AG04449 (cell line): ENCODE measurements at regions not wholly inside any gene's neighbourhood (a gene's known extent, or its start where the extent isn't known, plus 50 kb on each side); places are given as distances from the start of the nearest gene placed in this dataset.

Experiments used
- CTCF ChIA-PET: fragments of 350-600 bp; formaldehyde crosslinking; extraction: SDS; loops from one replicate; lab custom pipeline; 2021; ENCODE audit warnings: antibody characterized with exemption; lab: Yijun Ruan, JAX
- POLR2A ChIA-PET: fragments of 400-600, 350-600 bp; formaldehyde crosslinking; extraction: SDS; loops from one replicate; lab custom pipeline; 2020; ENCODE audit warnings: antibody characterized with exemption, inconsistent platforms; lab: Yijun Ruan, JAX
- DNase-seq: peaks from one replicate; pipeline ENCODE4 v3.0.0-alpha.2; 2010; ENCODE audit warnings: low read depth, low spot score
- H3K4me3 ChIP-seq: 2 replicates; pipeline ENCODE4 v1.5.1; 2011; ENCODE audit warnings: low read depth, mild to moderate bottlenecking, control low read depth, low read length
- CTCF ChIP-seq: IDR thresholded peaks from one replicate; pipeline ENCODE4 v1.5.1; 2011; ENCODE audit warnings: mild to moderate bottlenecking, moderate library complexity, low read length, control low read depth, inconsistent platforms; ENCODE audit not compliant: insufficient read depth; ENCODE audit errors: missing control alignments

- no peak overlapping the region for H3K4me3 ChIP-seq
- no peak for DNase-seq
- ChIA-PET CTCF (no interaction called here), POLR2A (no interaction called here)
- TF ChIP-seq CTCF = no peak
These were observed 331.6 kb downstream of the PCNX1 start for GRCh38 chr14:71238835-71239234.

GRCh38 chr14:71240171-71240570 lies 332.9 kb downstream of the PCNX1 start:
- POLR2A ChIA-PET = no interaction called here
- no peak for TF ChIP-seq CTCF
- no peak for DNase-seq
- no peak overlapping the region for H3K4me3 ChIP-seq
- CTCF ChIA-PET = interaction anchor here (0.7 kb wide), 1 partner anchor 20 kb away, joined by 3 read pairs; no protein-coding TSS in a partner anchor

GRCh38 chr14:71240866-71241520 lies 333.7 kb downstream of the PCNX1 start:
- H3K4me3 ChIP-seq = no peak overlapping the region
- no peak for TF ChIP-seq CTCF
- no peak for DNase-seq
- CTCF ChIA-PET = interaction anchor here (0.7 to 1.4 kb wide), 4 partner anchors 9 to 510 kb away, joined by 3 read pairs; no protein-coding TSS in a partner anchor
- POLR2A ChIA-PET = interaction anchor here (1.1 to 1.8 kb wide), 2 partner anchors 80 to 99 kb away, joined by 3 to 8 read pairs; partner anchors contain the start of gene SIPA1L1

GRCh38 chr14:71242237-71242748 lies 335.0 kb downstream of the PCNX1 start:
- ChIA-PET POLR2A (interaction anchor here (0.8 to 1.8 kb wide), 3 partner anchors 15 to 100 kb away, joined by 3 to 8 read pairs (median 3); partner anchors contain the start of gene SIPA1L1), CTCF (interaction anchor here (1.2 to 1.4 kb wide), 2 partner anchors 16 to 509 kb away, joined by 3 read pairs; no protein-coding TSS in a partner anchor)
- TF ChIP-seq CTCF = no peak
- H3K4me3 ChIP-seq = no peak overlapping the region
- DNase-seq = peak; percentile 84

GRCh38 chr14:71243697-71244096 lies 336.4 kb downstream of the PCNX1 start:
- TF ChIP-seq CTCF = no peak
- POLR2A ChIA-PET = no interaction called here
- CTCF ChIA-PET = interaction anchor here (0.6 to 0.9 kb wide), 2 partner anchors 19 to 255 kb away, joined by 3 read pairs; no protein-coding TSS in a partner anchor
- peak; percentile 95 for DNase-seq
- H3K4me3 ChIP-seq = no peak overlapping the region

GRCh38 chr14:71244341-71244740 lies 337.1 kb downstream of the PCNX1 start:
- POLR2A ChIA-PET = no interaction called here
- no peak overlapping the region for H3K4me3 ChIP-seq
- DNase-seq = peak; percentile 65
- TF ChIP-seq CTCF = no peak
- CTCF ChIA-PET = interaction anchor here (0.6 to 0.9 kb wide), 2 partner anchors 18 to 254 kb away, joined by 3 read pairs; no protein-coding TSS in a partner anchor
